Activated T-helper 17 cell treated with anti-CD3 and anti-CD28 coated beads, Interleukin-2, amount 50 U/mL, for 72 hours (primary cell): ENCODE measurements at regions not wholly inside any gene's neighbourhood (a gene's known extent, or its start where the extent isn't known, plus 50 kb on each side); places are given as distances from the start of the nearest gene placed in this dataset.

Experiments used
- ATAC-seq: fragments of 150-1000 bp; cut with Tn5 transposase; replicated peaks from 2 replicates; pipeline ENCODE4 v1.10.0; 2021; ENCODE audit warnings: mild to moderate bottlenecking, moderate library complexity
- H3K27ac Mint-ChIP-seq: one replicate; pipeline ENCODE4 v1.8.0; 2022; ENCODE audit warnings: mixed read lengths
- H3K27me3 Mint-ChIP-seq: one replicate; pipeline ENCODE4 v1.8.0; 2022; ENCODE audit warnings: mixed read lengths
- H3K36me3 Mint-ChIP-seq: one replicate; pipeline ENCODE4 v1.8.0; 2022; ENCODE audit warnings: low read depth, mild to moderate bottlenecking, mixed read lengths
- H3K4me1 Mint-ChIP-seq: one replicate; pipeline ENCODE4 v1.8.0; 2022; ENCODE audit warnings: mixed read lengths
- H3K4me3 Mint-ChIP-seq: one replicate; pipeline ENCODE4 v1.8.0; 2022; ENCODE audit warnings: mild to moderate bottlenecking, mixed read lengths
- H3K9me3 Mint-ChIP-seq: one replicate; pipeline ENCODE4 v1.8.0; 2022; ENCODE audit warnings: mixed read lengths

GRCh38 chr6:167655174-167655821, 171.4 kb upstream of the AFDN start:
- Mint-ChIP-seq H3K27ac (no peak overlapping the region), H3K9me3 (no peaks in the 10 kb centered on the region)

GRCh38 chr6:167658106-167658505, 168.6 kb upstream of the AFDN start:
- no peaks in the 10 kb centered on the region for H3K27me3 Mint-ChIP-seq
- no peak overlapping the region for H3K4me3 Mint-ChIP-seq
- H3K9me3 Mint-ChIP-seq = no peaks in the 10 kb centered on the region

More at GRCh38 chr6:167655174-167655821, 171.4 kb upstream of the AFDN start:
- Mint-ChIP-seq H3K27me3 (no peaks in the 10 kb centered on the region), H3K4me3 (no peak overlapping the region), H3K36me3 (no peaks in the 10 kb centered on the region), H3K4me1 (no peaks in the 10 kb centered on the region)
- ATAC-seq = no peak

GRCh38 chr6:167659046-167659445, 167.7 kb upstream of the AFDN start:
- no peaks in the 10 kb centered on the region for H3K36me3 Mint-ChIP-seq
- no peak overlapping the region for H3K4me3 Mint-ChIP-seq
- H3K27me3 Mint-ChIP-seq = no peaks in the 10 kb centered on the region
- H3K4me1 Mint-ChIP-seq = no peaks in the 10 kb centered on the region
- H3K9me3 Mint-ChIP-seq = no peaks in the 10 kb centered on the region
- no peak overlapping the region for H3K27ac Mint-ChIP-seq
- ATAC-seq = no peak

More at GRCh38 chr6:167658106-167658505, 168.6 kb upstream of the AFDN start:
- H3K4me1 Mint-ChIP-seq = no peaks in the 10 kb centered on the region
- no peaks in the 10 kb centered on the region for H3K36me3 Mint-ChIP-seq
- H3K27ac Mint-ChIP-seq = no peak overlapping the region
- no peak for ATAC-seq

GRCh38 chr6:167660424-167660823, 166.3 kb upstream of the AFDN start:
- H3K36me3 Mint-ChIP-seq = no peaks in the 10 kb centered on the region
- no peak for ATAC-seq
- H3K4me3 Mint-ChIP-seq = no peak overlapping the region
- H3K4me1 Mint-ChIP-seq = no peaks in the 10 kb centered on the region
- no peaks in the 10 kb centered on the region for H3K9me3 Mint-ChIP-seq
- no peaks in the 10 kb centered on the region for H3K27me3 Mint-ChIP-seq
- H3K27ac Mint-ChIP-seq = no peak overlapping the region

GRCh38 chr6:167660944-167661551, 165.7 kb upstream of the AFDN start:
- Mint-ChIP-seq H3K36me3 (no peaks in the 10 kb centered on the region), H3K27ac (no peak overlapping the region), H3K4me3 (no peak overlapping the region), H3K4me1 (no peaks in the 10 kb centered on the region), H3K9me3 (no peaks in the 10 kb centered on the region), H3K27me3 (no peaks in the 10 kb centered on the region)
- ATAC-seq = no peak

GRCh38 chr6:167661552-167662044, 165.1 kb upstream of the AFDN start:
- no peaks in the 10 kb centered on the region for H3K36me3 Mint-ChIP-seq
- no peaks in the 10 kb centered on the region for H3K27me3 Mint-ChIP-seq
- H3K4me1 Mint-ChIP-seq = no peaks in the 10 kb centered on the region
- no peak overlapping the region for H3K4me3 Mint-ChIP-seq
- H3K27ac Mint-ChIP-seq = no peak overlapping the region
- no peaks in the 10 kb centered on the region for H3K9me3 Mint-ChIP-seq
- no peak for ATAC-seq

GRCh38 chr6:167662075-167662880, 164.4 kb upstream of the AFDN start:
- Mint-ChIP-seq H3K4me1 (no peaks in the 10 kb centered on the region), H3K9me3 (no peaks in the 10 kb centered on the region), H3K27ac (no peak overlapping the region), H3K4me3 (no peak overlapping the region), H3K36me3 (no peaks in the 10 kb centered on the region), H3K27me3 (no peaks in the 10 kb centered on the region)
- no peak for ATAC-seq

GRCh38 chr6:167662881-167663205, 163.9 kb upstream of the AFDN start:
- no peak overlapping the region for H3K4me3 Mint-ChIP-seq
- no peaks in the 10 kb centered on the region for H3K4me1 Mint-ChIP-seq
- no peaks in the 10 kb centered on the region for H3K27me3 Mint-ChIP-seq
- H3K9me3 Mint-ChIP-seq = no peaks in the 10 kb centered on the region
- no peak for ATAC-seq
- H3K36me3 Mint-ChIP-seq = no peaks in the 10 kb centered on the region
- H3K27ac Mint-ChIP-seq = no peak overlapping the region

- Mint-ChIP-seq H3K9me3 (no peaks in the 10 kb centered on the region), H3K27me3 (peaks cover 3% of the 10 kb centered on the region), H3K4me1 (no peaks in the 10 kb centered on the region), H3K27ac (no peak overlapping the region), H3K4me3 (no peak overlapping the region), H3K36me3 (no peaks in the 10 kb centered on the region)
- no peak for ATAC-seq
These were observed 163.4 kb upstream of the AFDN start for GRCh38 chr6:167663316-167663715.

- ATAC-seq = no peak
- H3K36me3 Mint-ChIP-seq = no peaks in the 10 kb centered on the region
These were observed 162.8 kb upstream of the AFDN start for GRCh38 chr6:167663784-167664443.

GRCh38 chr6:167664678-167665660, 161.7 kb upstream of the AFDN start:
- Mint-ChIP-seq H3K9me3 (no peaks in the 10 kb centered on the region), H3K36me3 (no peaks in the 10 kb centered on the region), H3K4me3 (no peak overlapping the region), H3K27ac (no peak overlapping the region), H3K27me3 (peaks cover 3% of the 10 kb centered on the region), H3K4me1 (no peaks in the 10 kb centered on the region)
- ATAC-seq = no peak

More at GRCh38 chr6:167663784-167664443, 162.8 kb upstream of the AFDN start:
- Mint-ChIP-seq H3K9me3 (no peaks in the 10 kb centered on the region), H3K4me1 (no peaks in the 10 kb centered on the region), H3K4me3 (no peak overlapping the region), H3K27ac (no peak overlapping the region), H3K27me3 (peaks cover 3% of the 10 kb centered on the region)

GRCh38 chr6:167665698-167666330, 160.9 kb upstream of the AFDN start:
- no peak for ATAC-seq
- Mint-ChIP-seq H3K4me3 (no peak overlapping the region), H3K27me3 (peaks cover 3% of the 10 kb centered on the region), H3K4me1 (no peaks in the 10 kb centered on the region), H3K9me3 (no peaks in the 10 kb centered on the region), H3K36me3 (no peaks in the 10 kb centered on the region), H3K27ac (no peak overlapping the region)

GRCh38 chr6:167666571-167667203, 160.0 kb upstream of the AFDN start:
- Mint-ChIP-seq H3K36me3 (no peaks in the 10 kb centered on the region), H3K9me3 (peaks cover 4% of the 10 kb centered on the region), H3K27ac (no peak overlapping the region), H3K27me3 (peaks cover 3% of the 10 kb centered on the region), H3K4me1 (no peaks in the 10 kb centered on the region), H3K4me3 (no peak overlapping the region)
- ATAC-seq = no peak
